NCI-H510A (cell line): ENCODE measurements at regions not wholly inside any gene's neighbourhood (a gene's known extent, or its start where the extent isn't known, plus 50 kb on each side); places are given as distances from the start of the nearest gene placed in this dataset.
"Not testable (repeated sequence)": the region's sequence is repeated elsewhere in the genome, so short reads cannot be mapped to it uniquely, and the experiment has no call there.

Experiments used
- DNase-seq: peaks from one replicate; lab custom pipeline; 2025; lab: John Stamatoyannopoulos, UW

GRCh38 chr12:78519422-78519821 lies 345.2 kb upstream of the SYT1 start:
- no peak for DNase-seq

GRCh38 chr12:78530100-78530765 lies 334.3 kb upstream of the SYT1 start:
- DNase-seq: no peak

GRCh38 chr12:78531831-78532458 lies 332.6 kb upstream of the SYT1 start:
- DNase-seq: no peak

GRCh38 chr12:78534311-78534710 lies 330.3 kb upstream of the SYT1 start:
- no peak for DNase-seq

- no peak for DNase-seq
These were observed 323.8 kb upstream of the SYT1 start for GRCh38 chr12:78540606-78541336.

- no peak for DNase-seq
These were observed 313.7 kb upstream of the SYT1 start for GRCh38 chr12:78550831-78551230.

GRCh38 chr12:78555802-78556201 lies 308.8 kb upstream of the SYT1 start:
- DNase-seq: no peak

- no peak for DNase-seq
These were observed 307.9 kb upstream of the SYT1 start for GRCh38 chr12:78556651-78557050.

- DNase-seq: no peak
These were observed 305.2 kb upstream of the SYT1 start for GRCh38 chr12:78559416-78559815.

- no peak for DNase-seq
These were observed 304.7 kb upstream of the SYT1 start for GRCh38 chr12:78559886-78560285.

- DNase-seq: no peak
These were observed 303.9 kb upstream of the SYT1 start for GRCh38 chr12:78560633-78561032.

GRCh38 chr12:78562368-78563205 lies 302.0 kb upstream of the SYT1 start:
- DNase-seq: no peak

GRCh38 chr12:78563826-78564225 lies 300.7 kb upstream of the SYT1 start:
- DNase-seq: no peak

- DNase-seq: no peak
These were observed 298.1 kb upstream of the SYT1 start for GRCh38 chr12:78566456-78566855.

- no peak for DNase-seq
These were observed 296.1 kb upstream of the SYT1 start for GRCh38 chr12:78568321-78569020.

- DNase-seq: no peak
These were observed 292.6 kb upstream of the SYT1 start for GRCh38 chr12:78571953-78572352.

- not testable (repeated sequence) for DNase-seq
These were observed 289.4 kb upstream of the SYT1 start for GRCh38 chr12:78575208-78575607.

- no peak for DNase-seq
These were observed 284.7 kb upstream of the SYT1 start for GRCh38 chr12:78579846-78580245.

GRCh38 chr12:78580296-78580695 lies 284.3 kb upstream of the SYT1 start:
- DNase-seq: no peak

- DNase-seq: no peak
These were observed 279.9 kb upstream of the SYT1 start for GRCh38 chr12:78584695-78585094.

- DNase-seq: no peak
These were observed 279.4 kb upstream of the SYT1 start for GRCh38 chr12:78585132-78585531.

- no peak for DNase-seq
These were observed 277.8 kb upstream of the SYT1 start for GRCh38 chr12:78586790-78587189.
